ENCODE measurements at regions not wholly inside any gene's neighbourhood (a gene's known extent, or its start where the extent isn't known, plus 50 kb on each side); places are given as distances from the start of the nearest gene placed in this dataset.
"Not testable (repeated sequence)": the region's sequence is repeated elsewhere in the genome, so short reads cannot be mapped to it uniquely, and the experiment has no call there.

GRCh38 chr5:6321078-6321477, 57.3 kb downstream of the MED10 start:
- DNase-seq (ENCODE audit: low read depth): no peak

- no peak for DNase-seq (ENCODE audit: low read depth)
These were observed 59.2 kb downstream of the MED10 start for GRCh38 chr5:6319116-6319515.

- DNase-seq (ENCODE audit: low read depth): no peak
These were observed 61.1 kb downstream of the MED10 start for GRCh38 chr5:6317116-6317798.

- DNase-seq (ENCODE audit: low read depth): no peak
These were observed 62.8 kb downstream of the MED10 start for GRCh38 chr5:6315580-6315979.

GRCh38 chr5:6311568-6312501, 66.5 kb downstream of the MED10 start:
- DNase-seq (ENCODE audit: low read depth): no peak

- no peak for DNase-seq (ENCODE audit: low read depth)
These were observed 68.4 kb downstream of the MED10 start for GRCh38 chr5:6309949-6310348.

- DNase-seq (ENCODE audit: low read depth): no peak
These were observed 69.7 kb downstream of the MED10 start for GRCh38 chr5:6308683-6309082.

- no peak for DNase-seq (ENCODE audit: low read depth)
These were observed 71.0 kb downstream of the MED10 start for GRCh38 chr5:6307304-6307703.

GRCh38 chr5:6305853-6306252, 72.5 kb downstream of the MED10 start:
- no peak for DNase-seq (ENCODE audit: low read depth)

- DNase-seq (ENCODE audit: low read depth): no peak
These were observed 75.7 kb downstream of the MED10 start for GRCh38 chr5:6302684-6303083.

GRCh38 chr5:6302075-6302474, 76.3 kb downstream of the MED10 start:
- DNase-seq (ENCODE audit: low read depth): no peak

- DNase-seq (ENCODE audit: low read depth): no peak
These were observed 81.8 kb downstream of the MED10 start for GRCh38 chr5:6296524-6296923.

GRCh38 chr5:6291961-6292360, 86.4 kb downstream of the MED10 start:
- DNase-seq (ENCODE audit: low read depth): no peak

- no peak for DNase-seq (ENCODE audit: low read depth)
These were observed 89.1 kb downstream of the MED10 start for GRCh38 chr5:6289239-6289638.

GRCh38 chr5:6287176-6287575, 91.2 kb downstream of the MED10 start:
- DNase-seq (ENCODE audit: low read depth): no peak

- DNase-seq (ENCODE audit: low read depth): no peak
These were observed 91.9 kb downstream of the MED10 start for GRCh38 chr5:6286404-6286803.

- DNase-seq (ENCODE audit: low read depth): not testable (repeated sequence)
These were observed 93.9 kb downstream of the MED10 start for GRCh38 chr5:6284491-6284890.

GRCh38 chr5:6282352-6282751, 96.0 kb downstream of the MED10 start:
- DNase-seq (ENCODE audit: low read depth): no peak

- DNase-seq (ENCODE audit: low read depth): no peak
These were observed 96.5 kb downstream of the MED10 start for GRCh38 chr5:6281818-6282217.

GRCh38 chr5:6280425-6281100, 97.8 kb downstream of the MED10 start:
- no peak for DNase-seq (ENCODE audit: low read depth)

GRCh38 chr5:6279607-6280006, 98.7 kb downstream of the MED10 start:
- no peak for DNase-seq (ENCODE audit: low read depth)

GRCh38 chr5:6274846-6275543, 103.4 kb downstream of the MED10 start:
- no peak for DNase-seq (ENCODE audit: low read depth)

Measured in fibroblast of gingiva (primary cell).